HT-29 (cell line): ENCODE measurements at regions not wholly inside any gene's neighbourhood (a gene's known extent, or its start where the extent isn't known, plus 50 kb on each side); places are given as distances from the start of the nearest gene placed in this dataset.
"Not testable (repeated sequence)": the region's sequence is repeated elsewhere in the genome, so short reads cannot be mapped to it uniquely, and the experiment has no call there.

ENCODE experiments used
- DNase-seq: peaks from one replicate; pipeline ENCODE4 v3.0.0-alpha.2; 2015; ENCODE audit warnings: low spot score

GRCh38 chr2:181737302-181737701, 57.0 kb upstream of the NEUROD1 start:
- not testable (repeated sequence) for DNase-seq

GRCh38 chr2:181738074-181738473, 57.8 kb upstream of the NEUROD1 start:
- peak; percentile 44 for DNase-seq

- peak; percentile 31 for DNase-seq
Observed at GRCh38 chr2:181738563-181738962, 58.2 kb upstream of the NEUROD1 start.

GRCh38 chr2:181741756-181742155, 61.4 kb upstream of the NEUROD1 start:
- no peak for DNase-seq

GRCh38 chr2:181742361-181742760, 62.0 kb upstream of the NEUROD1 start:
- no peak for DNase-seq

- DNase-seq: peak; percentile 83
Observed at GRCh38 chr2:181742922-181743722, 62.8 kb upstream of the NEUROD1 start.

GRCh38 chr2:181743723-181744031, 63.4 kb upstream of the NEUROD1 start:
- no peak for DNase-seq

GRCh38 chr2:181745796-181746540, 65.7 kb upstream of the NEUROD1 start:
- no peak for DNase-seq

GRCh38 chr2:181746844-181747243, 66.5 kb upstream of the NEUROD1 start:
- DNase-seq: no peak

GRCh38 chr2:181750305-181750704, 70.0 kb upstream of the NEUROD1 start:
- no peak for DNase-seq

GRCh38 chr2:181751266-181752030, 71.1 kb upstream of the NEUROD1 start:
- no peak for DNase-seq

- DNase-seq: peak; percentile 49
Observed at GRCh38 chr2:181752301-181752700, 72.0 kb upstream of the NEUROD1 start.

GRCh38 chr2:181753686-181754085, 73.4 kb upstream of the NEUROD1 start:
- DNase-seq: no peak

GRCh38 chr2:181754105-181754504, 73.8 kb upstream of the NEUROD1 start:
- DNase-seq: no peak

GRCh38 chr2:181755181-181755580, 74.9 kb upstream of the NEUROD1 start:
- DNase-seq: no peak

- no peak for DNase-seq
Observed at GRCh38 chr2:181760521-181760920, 80.2 kb upstream of the NEUROD1 start.

- no peak for DNase-seq
Observed at GRCh38 chr2:181761175-181761574, 80.9 kb upstream of the NEUROD1 start.

GRCh38 chr2:181762000-181762399, 81.7 kb upstream of the NEUROD1 start:
- no peak for DNase-seq

GRCh38 chr2:181762848-181763247, 82.5 kb upstream of the NEUROD1 start:
- DNase-seq: no peak

GRCh38 chr2:181763423-181763822, 83.1 kb upstream of the NEUROD1 start:
- no peak for DNase-seq

- no peak for DNase-seq
Observed at GRCh38 chr2:181764095-181764963, 84.0 kb upstream of the NEUROD1 start.
